ENCODE measurements at regions not wholly inside any gene's neighbourhood (a gene's known extent, or its start where the extent isn't known, plus 50 kb on each side); places are given as distances from the start of the nearest gene placed in this dataset.

DNA sequence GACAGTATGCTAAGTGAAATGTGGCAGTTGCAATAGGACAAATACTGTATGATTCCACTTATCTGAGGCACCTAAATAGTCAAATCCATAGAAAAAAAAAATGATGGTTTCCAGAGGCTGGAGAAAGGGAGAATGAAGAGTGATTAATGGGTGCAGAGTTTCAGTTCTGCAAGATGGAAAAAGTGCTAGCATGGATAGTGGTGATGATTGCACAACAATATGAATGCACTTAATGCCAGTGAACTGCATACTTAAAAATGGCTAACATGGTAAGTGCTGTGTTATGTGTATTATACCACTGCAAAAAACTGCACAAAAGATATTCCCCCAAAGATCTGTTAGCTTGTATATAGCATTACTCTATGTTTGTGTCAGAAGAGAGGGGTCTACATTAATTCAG lies 185.4 kb downstream of the INHBB start:
- TF ChIP-seq CTCF (IDR thresholded peaks at IDR 0.05; ENCODE audit: poor library complexity) (no peak), EZH2 (IDR thresholded peaks at IDR 0.05; ENCODE audit: borderline replicate concordance) (no peak), EZH2phosphoT487 (IDR thresholded peaks at IDR 0.05; ENCODE audit: low read depth, severe bottlenecking, unreplicated experiment) (no peak)

All from hepatocyte (in vitro differentiated cells).